Osteocyte (in vitro differentiated cells): ENCODE measurements at regions not wholly inside any gene's neighbourhood (a gene's known extent, or its start where the extent isn't known, plus 50 kb on each side); places are given as distances from the start of the nearest gene placed in this dataset.

Source experiments
- DNase-seq: peaks from one replicate; pipeline ENCODE4 v3.0.0; 2021; ENCODE audit warnings: mixed read lengths; ENCODE audit not compliant: unreplicated experiment; ENCODE audit errors: extremely low spot score
- H3K27ac Mint-ChIP-seq: one replicate; pipeline ENCODE4 v1.8.0; 2021; ENCODE audit warnings: mild to moderate bottlenecking, mixed read lengths; ENCODE audit not compliant: unreplicated experiment
- H3K27me3 Mint-ChIP-seq: one replicate; pipeline ENCODE4 v1.8.0; 2021; ENCODE audit warnings: mixed read lengths; ENCODE audit not compliant: unreplicated experiment
- H3K36me3 Mint-ChIP-seq: one replicate; pipeline ENCODE4 v1.8.0; 2021; ENCODE audit warnings: mixed read lengths; ENCODE audit not compliant: unreplicated experiment
- H3K4me1 Mint-ChIP-seq: one replicate; pipeline ENCODE4 v1.8.0; 2021; ENCODE audit warnings: mixed read lengths; ENCODE audit not compliant: unreplicated experiment
- H3K4me3 Mint-ChIP-seq: one replicate; pipeline ENCODE4 v1.8.0; 2021; ENCODE audit warnings: mild to moderate bottlenecking, moderate library complexity, mixed read lengths; ENCODE audit not compliant: unreplicated experiment
- H3K9me3 Mint-ChIP-seq: one replicate; pipeline ENCODE4 v1.8.0; 2021; ENCODE audit warnings: mixed read lengths; ENCODE audit not compliant: unreplicated experiment
- CTCF ChIP-seq: fragments of 200-600 bp; sonication (generic); IDR thresholded peaks from 2 replicates; pipeline ENCODE4 v1.5.0; 2021; ENCODE audit warnings: antibody characterized with exemption, mild to moderate bottlenecking, moderate library complexity

- Mint-ChIP-seq H3K27me3 (no peaks in the 10 kb centered on the region), H3K9me3 (peaks cover 33% of the 10 kb centered on the region), H3K36me3 (no peaks in the 10 kb centered on the region), H3K4me1 (no peaks in the 10 kb centered on the region), H3K27ac (no peak overlapping the region), H3K4me3 (no peak overlapping the region)
- DNase-seq, result no peak
- TF ChIP-seq CTCF, result no peak
Observed at GRCh38 chrX:125758819-125759218, 407.3 kb downstream of the DCAF12L2 start.

GRCh38 chrX:125762954-125763353, 403.1 kb downstream of the DCAF12L2 start:
- no peak for TF ChIP-seq CTCF
- H3K4me1 Mint-ChIP-seq, result no peaks in the 10 kb centered on the region
- peaks cover 59% of the 10 kb centered on the region for H3K9me3 Mint-ChIP-seq
- no peaks in the 10 kb centered on the region for H3K36me3 Mint-ChIP-seq
- H3K27ac Mint-ChIP-seq, result no peak overlapping the region
- H3K4me3 Mint-ChIP-seq, result no peak overlapping the region
- no peak for DNase-seq
- H3K27me3 Mint-ChIP-seq, result no peaks in the 10 kb centered on the region

DNA sequence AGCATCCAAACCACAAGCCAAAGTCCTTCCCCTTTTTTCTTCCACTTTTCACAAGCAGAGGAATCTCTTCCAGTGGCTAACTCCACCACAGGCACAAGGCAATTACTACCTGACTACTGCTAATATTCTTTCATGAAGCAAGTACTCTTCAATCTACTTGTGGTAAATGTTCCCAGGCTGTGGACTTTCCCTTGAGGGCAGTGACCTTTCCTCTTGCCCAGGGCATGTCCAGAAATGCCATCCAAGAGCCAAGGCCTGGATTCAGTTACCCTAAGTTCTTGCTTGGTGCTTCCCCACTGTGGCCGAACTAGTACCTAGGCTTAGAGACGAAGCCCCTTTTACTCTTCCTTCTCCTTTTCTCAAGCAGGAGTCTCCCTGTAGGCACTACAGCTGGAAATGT, 400.7 kb downstream of the DCAF12L2 start:
- Mint-ChIP-seq H3K4me1 (no peaks in the 10 kb centered on the region), H3K4me3 (no peak overlapping the region), H3K36me3 (no peaks in the 10 kb centered on the region), H3K9me3 (peaks cover 63% of the 10 kb centered on the region), H3K27me3 (no peaks in the 10 kb centered on the region), H3K27ac (no peak overlapping the region)
- TF ChIP-seq CTCF, result no peak
- DNase-seq, result no peak

DNA sequence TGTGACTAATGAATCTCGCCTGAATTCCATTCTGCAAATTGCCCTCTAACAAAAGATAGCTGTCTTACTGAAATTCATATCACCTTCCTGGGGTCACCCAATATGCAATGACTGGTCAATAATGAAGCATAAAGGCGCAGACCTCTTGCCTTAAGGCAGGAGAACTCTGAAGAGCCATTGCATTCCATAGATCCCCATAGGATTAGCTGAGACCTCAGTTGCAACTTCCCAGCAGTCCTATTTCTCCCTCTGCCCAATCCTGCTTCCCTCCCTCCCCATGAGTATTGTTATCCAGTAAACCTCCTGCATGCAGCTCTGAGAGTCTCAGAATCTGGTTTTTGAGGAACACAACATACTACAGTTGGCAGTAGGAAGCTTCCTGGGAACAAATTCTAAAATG, 396.5 kb downstream of the DCAF12L2 start:
- no peaks in the 10 kb centered on the region for H3K36me3 Mint-ChIP-seq
- H3K4me3 Mint-ChIP-seq, result no peak overlapping the region
- TF ChIP-seq CTCF, result no peak
- no peaks in the 10 kb centered on the region for H3K27me3 Mint-ChIP-seq
- H3K9me3 Mint-ChIP-seq, result peaks cover 48% of the 10 kb centered on the region
- no peaks in the 10 kb centered on the region for H3K4me1 Mint-ChIP-seq
- no peak for DNase-seq
- no peak overlapping the region for H3K27ac Mint-ChIP-seq

- no peaks in the 10 kb centered on the region for H3K4me1 Mint-ChIP-seq
- H3K27ac Mint-ChIP-seq, result no peak overlapping the region
- H3K36me3 Mint-ChIP-seq, result no peaks in the 10 kb centered on the region
- H3K9me3 Mint-ChIP-seq, result peaks cover 15% of the 10 kb centered on the region
- no peak for TF ChIP-seq CTCF
- H3K27me3 Mint-ChIP-seq, result no peaks in the 10 kb centered on the region
- H3K4me3 Mint-ChIP-seq, result no peak overlapping the region
- no peak for DNase-seq
Observed at GRCh38 chrX:125778261-125778660, 387.8 kb downstream of the DCAF12L2 start.
